RWPE2 (cell line): ENCODE measurements at regions not wholly inside any gene's neighbourhood (a gene's known extent, or its start where the extent isn't known, plus 50 kb on each side); places are given as distances from the start of the nearest gene placed in this dataset.

Experiments used
- ATAC-seq: fragments of 200-7000 bp; cut with Tn5 transposase; 3 replicates; pipeline ENCODE4 v1.9.1; 2021; ENCODE audit warnings: low read depth
- DNase-seq: peaks from one replicate; pipeline ENCODE4 v3.0.0-alpha.2; 2020; ENCODE audit warnings: low spot score
- H3K27ac ChIP-seq: fragments of 450-650 bp; 2 replicates; pipeline ENCODE4 v1.5.1; 2017; ENCODE audit warnings: mild to moderate bottlenecking; ENCODE audit not compliant: poor library complexity, severe bottlenecking
- H3K27me3 ChIP-seq: fragments of 250-450 bp; sonication (Bioruptor Pico); 2 replicates; pipeline ENCODE4 v1.5.1; 2021; ENCODE audit warnings: mild to moderate bottlenecking, moderate library complexity; ENCODE audit not compliant: insufficient read depth, poor library complexity, severe bottlenecking
- H3K36me3 ChIP-seq: fragments of 250-450 bp; sonication (Bioruptor Pico); 2 replicates; pipeline ENCODE4 v1.5.1; 2020; ENCODE audit warnings: low read depth, mild to moderate bottlenecking, moderate library complexity
- H3K4me1 ChIP-seq: fragments of 250-450 bp; sonication (Bioruptor Pico); 2 replicates; pipeline ENCODE4 v1.5.1; 2021; ENCODE audit warnings: mild to moderate bottlenecking, moderate library complexity; ENCODE audit not compliant: insufficient read depth, poor library complexity, severe bottlenecking
- H3K4me3 ChIP-seq: fragments of 250-450 bp; sonication (Bioruptor Pico); 2 replicates; pipeline ENCODE4 v1.5.1; 2021; ENCODE audit warnings: mild to moderate bottlenecking, moderate library complexity; ENCODE audit not compliant: severe bottlenecking
- H3K9me3 ChIP-seq: fragments of 250-450 bp; sonication (Bioruptor Pico); 2 replicates; pipeline ENCODE4 v1.5.1; 2021; ENCODE audit warnings: mild to moderate bottlenecking, moderate library complexity; ENCODE audit not compliant: severe bottlenecking
- CTCF ChIP-seq: fragments of 450-650 bp; IDR thresholded peaks from one replicate; pipeline ENCODE4 v1.5.1; 2017; ENCODE audit warnings: mild to moderate bottlenecking, moderate library complexity; ENCODE audit not compliant: poor library complexity, severe bottlenecking

- H3K4me3 ChIP-seq = no peak overlapping the region
- ATAC-seq = peak; percentile 81
- TF ChIP-seq CTCF = no peak
- no peaks in the 10 kb centered on the region for H3K36me3 ChIP-seq
- DNase-seq = no peak
- H3K27ac ChIP-seq = no peak overlapping the region
- H3K9me3 ChIP-seq = no peaks in the 10 kb centered on the region
- H3K4me1 ChIP-seq = peaks cover 3% of the 10 kb centered on the region
- no peaks in the 10 kb centered on the region for H3K27me3 ChIP-seq
Observed at GRCh38 chr2:7612969-7613368, 695.8 kb downstream of the RNF144A start.

DNA sequence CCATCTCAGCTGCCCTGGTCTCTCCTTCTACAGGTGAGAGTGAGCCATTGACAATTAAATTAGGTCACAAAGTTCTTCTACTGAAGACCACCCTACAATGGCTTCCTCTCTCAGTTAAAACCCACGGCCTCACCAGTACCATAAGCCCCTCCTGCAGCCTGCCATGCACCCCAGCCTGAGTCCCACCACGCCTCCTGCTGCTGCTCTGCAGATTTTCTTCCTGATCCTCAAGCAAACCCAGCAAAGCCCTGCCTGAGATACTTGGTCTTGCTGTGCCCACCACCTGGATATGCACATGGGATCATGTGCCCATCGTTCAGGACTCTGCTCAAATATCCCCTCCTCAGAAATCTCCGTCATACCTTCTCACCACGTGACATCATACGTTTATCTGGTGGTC lies 696.6 kb downstream of the RNF144A start:
- no peak overlapping the region for H3K4me3 ChIP-seq
- no peaks in the 10 kb centered on the region for H3K36me3 ChIP-seq
- no peak for ATAC-seq
- H3K27me3 ChIP-seq = no peaks in the 10 kb centered on the region
- no peak overlapping the region for H3K27ac ChIP-seq
- no peak for TF ChIP-seq CTCF
- H3K9me3 ChIP-seq = no peaks in the 10 kb centered on the region
- H3K4me1 ChIP-seq = peaks cover 3% of the 10 kb centered on the region
- no peak for DNase-seq

DNA sequence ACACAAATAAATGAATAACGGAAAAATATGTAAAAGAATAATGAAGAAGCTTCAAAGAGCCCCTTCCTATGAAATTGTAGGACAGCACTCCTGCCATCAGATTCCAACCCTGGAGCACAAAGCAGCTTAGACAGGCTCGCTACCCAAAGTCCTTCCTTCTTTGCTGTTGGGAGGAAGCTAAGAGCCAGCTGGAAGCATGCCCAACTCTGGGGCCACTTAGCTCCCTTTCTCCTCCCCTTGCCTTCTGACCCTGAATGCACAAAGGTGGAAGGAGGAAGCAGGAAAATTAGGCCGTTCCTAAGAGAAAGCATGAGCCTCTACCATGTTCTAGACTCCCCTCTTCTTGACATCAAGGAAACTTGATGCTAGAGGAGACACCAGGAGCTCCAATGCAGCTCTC lies 700.8 kb downstream of the RNF144A start:
- no peaks in the 10 kb centered on the region for H3K36me3 ChIP-seq
- ATAC-seq (no peak), DNase-seq (no peak)
- no peak for TF ChIP-seq CTCF
- H3K4me1 ChIP-seq = peaks cover 9% of the 10 kb centered on the region
- H3K4me3 ChIP-seq = no peak overlapping the region
- H3K27ac ChIP-seq = no peak overlapping the region
- no peaks in the 10 kb centered on the region for H3K27me3 ChIP-seq
- no peaks in the 10 kb centered on the region for H3K9me3 ChIP-seq

GRCh38 chr2:7619203-7619970 lies 702.2 kb downstream of the RNF144A start:
- H3K4me1 ChIP-seq = peaks cover 6% of the 10 kb centered on the region
- no peak for DNase-seq
- ATAC-seq = no peak
- no peak overlapping the region for H3K4me3 ChIP-seq
- no peaks in the 10 kb centered on the region for H3K27me3 ChIP-seq
- H3K36me3 ChIP-seq = no peaks in the 10 kb centered on the region
- no peaks in the 10 kb centered on the region for H3K9me3 ChIP-seq
- no peak overlapping the region for H3K27ac ChIP-seq
- no peak for TF ChIP-seq CTCF

GRCh38 chr2:7620255-7620654 lies 703.0 kb downstream of the RNF144A start:
- Histone ChIP-seq H3K4me1 (peaks cover 6% of the 10 kb centered on the region), H3K27me3 (no peaks in the 10 kb centered on the region), H3K9me3 (no peaks in the 10 kb centered on the region), H3K4me3 (no peak overlapping the region), H3K36me3 (no peaks in the 10 kb centered on the region), H3K27ac (no peak overlapping the region)
- ATAC-seq = no peak
- no peak for TF ChIP-seq CTCF
- DNase-seq = no peak
